ENCODE measurements at regions not wholly inside any gene's neighbourhood (a gene's known extent, or its start where the extent isn't known, plus 50 kb on each side); places are given as distances from the start of the nearest gene placed in this dataset.

DNA sequence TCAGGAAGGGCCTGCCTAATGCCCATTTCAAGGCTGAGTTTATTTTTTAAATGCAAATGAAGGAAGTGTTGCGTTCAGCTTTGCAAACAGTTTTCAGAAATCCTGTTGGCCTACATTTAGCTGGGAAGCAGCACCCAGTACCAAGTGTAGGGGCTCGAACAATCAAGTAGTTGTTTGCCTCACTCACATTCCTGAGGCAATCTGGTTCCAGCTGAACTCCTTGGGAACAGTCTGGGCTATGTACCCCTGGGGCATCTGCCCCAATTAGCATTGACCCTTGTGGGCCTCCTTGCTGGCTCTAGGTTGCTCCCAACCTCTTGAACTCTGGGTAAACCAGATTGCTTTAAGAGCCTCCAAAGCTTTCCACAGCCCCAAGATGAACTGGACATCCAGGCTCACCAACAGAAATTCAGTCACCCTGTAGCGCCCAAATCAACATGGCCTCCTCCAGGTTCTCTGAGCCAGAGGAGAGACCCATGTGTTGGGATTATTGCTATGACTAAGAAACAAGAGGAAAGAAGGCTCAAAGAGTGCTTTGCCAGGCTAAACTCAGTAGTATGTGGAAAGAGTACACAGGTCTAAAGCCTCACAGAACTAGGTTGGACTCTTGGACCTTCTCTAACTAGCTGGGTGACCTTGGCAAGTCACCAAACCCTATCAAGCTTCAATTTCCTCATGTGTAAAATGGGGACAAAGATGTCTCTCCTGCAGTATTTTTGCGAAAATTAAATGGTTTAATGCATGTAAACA lies 532.7 kb downstream of the SOX2 start:
- Histone ChIP-seq H3F3A (ENCODE audit: insufficient read depth, low read length) (no peaks in the 10 kb centered on the region), H3K27ac (ENCODE audit: low read depth, low read length, poor library complexity, severe bottlenecking) (no peak overlapping the region), H3K9ac (ENCODE audit: low read length) (no peak overlapping the region), H3K9me2 (ENCODE audit: low read depth, low read length) (no peaks in the 10 kb centered on the region), H2AFZ (ENCODE audit: low read length) (no peak overlapping the region), H3K4me3 (ENCODE audit: low read depth, low read length, poor library complexity, severe bottlenecking) (no peak overlapping the region), H3K79me2 (ENCODE audit: insufficient read depth, low read length) (no peaks in the 10 kb centered on the region), H3K9me3 (ENCODE audit: low read length) (no peaks in the 10 kb centered on the region), H4K20me1 (ENCODE audit: insufficient read depth, low read length) (no peaks in the 10 kb centered on the region), H3K4me2 (ENCODE audit: low read length) (no peak overlapping the region), H3K27me3 (ENCODE audit: insufficient read depth, low read length) (no peaks in the 10 kb centered on the region), H3K36me3 (ENCODE audit: insufficient read depth, low read length) (no peaks in the 10 kb centered on the region), H3K4me1 (ENCODE audit: insufficient read depth, low read length, severe bottlenecking) (no peaks in the 10 kb centered on the region)
- TF ChIP-seq, protein P1, sequence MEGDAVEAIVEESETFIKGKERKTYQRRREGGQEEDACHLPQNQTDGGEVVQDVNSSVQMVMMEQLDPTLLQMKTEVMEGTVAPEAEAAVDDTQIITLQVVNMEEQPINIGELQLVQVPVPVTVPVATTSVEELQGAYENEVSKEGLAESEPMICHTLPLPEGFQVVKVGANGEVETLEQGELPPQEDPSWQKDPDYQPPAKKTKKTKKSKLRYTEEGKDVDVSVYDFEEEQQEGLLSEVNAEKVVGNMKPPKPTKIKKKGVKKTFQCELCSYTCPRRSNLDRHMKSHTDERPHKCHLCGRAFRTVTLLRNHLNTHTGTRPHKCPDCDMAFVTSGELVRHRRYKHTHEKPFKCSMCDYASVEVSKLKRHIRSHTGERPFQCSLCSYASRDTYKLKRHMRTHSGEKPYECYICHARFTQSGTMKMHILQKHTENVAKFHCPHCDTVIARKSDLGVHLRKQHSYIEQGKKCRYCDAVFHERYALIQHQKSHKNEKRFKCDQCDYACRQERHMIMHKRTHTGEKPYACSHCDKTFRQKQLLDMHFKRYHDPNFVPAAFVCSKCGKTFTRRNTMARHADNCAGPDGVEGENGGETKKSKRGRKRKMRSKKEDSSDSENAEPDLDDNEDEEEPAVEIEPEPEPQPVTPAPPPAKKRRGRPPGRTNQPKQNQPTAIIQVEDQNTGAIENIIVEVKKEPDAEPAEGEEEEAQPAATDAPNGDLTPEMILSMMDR (IDR thresholded peaks at IDR 0.05; ENCODE audit: low read length) = no peak
- no peak for TF ChIP-seq EZH2 (IDR thresholded peaks at IDR 0.05; ENCODE audit: borderline replicate concordance, low read length)

DNA sequence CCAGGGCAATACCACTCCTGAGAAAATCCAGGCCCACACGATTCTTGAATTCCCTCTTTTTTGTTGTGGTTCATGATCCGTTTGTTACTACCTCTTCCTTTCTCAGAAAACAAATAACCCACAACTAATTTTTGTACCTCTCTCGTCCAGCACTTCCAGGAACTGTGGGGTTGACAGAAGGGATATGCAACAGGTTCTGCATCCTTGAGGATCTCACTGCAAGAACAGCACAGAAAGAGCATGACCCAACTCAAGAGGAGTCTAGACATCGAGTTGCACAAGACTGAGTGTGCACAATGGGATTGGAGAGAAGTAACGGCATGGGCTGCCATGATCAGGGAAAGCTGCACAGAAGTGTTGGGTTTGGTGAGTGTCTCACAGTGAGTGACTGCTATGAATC lies 533.3 kb downstream of the SOX2 start:
- no peaks in the 10 kb centered on the region for H3K27me3 ChIP-seq (ENCODE audit: insufficient read depth, low read length)
- TF ChIP-seq, protein P1 (IDR thresholded peaks at IDR 0.05; ENCODE audit: low read length) = no peak
- TF ChIP-seq EZH2 (IDR thresholded peaks at IDR 0.05; ENCODE audit: borderline replicate concordance, low read length) = no peak
- no peaks in the 10 kb centered on the region for H4K20me1 ChIP-seq (ENCODE audit: insufficient read depth, low read length)
- no peaks in the 10 kb centered on the region for H3F3A ChIP-seq (ENCODE audit: insufficient read depth, low read length)
- no peaks in the 10 kb centered on the region for H3K4me1 ChIP-seq (ENCODE audit: insufficient read depth, low read length, severe bottlenecking)
- no peaks in the 10 kb centered on the region for H3K9me2 ChIP-seq (ENCODE audit: low read depth, low read length)
- no peaks in the 10 kb centered on the region for H3K36me3 ChIP-seq (ENCODE audit: insufficient read depth, low read length)
- H2AFZ ChIP-seq (ENCODE audit: low read length) = no peak overlapping the region
- H3K9me3 ChIP-seq (ENCODE audit: low read length) = no peaks in the 10 kb centered on the region
- no peak overlapping the region for H3K9ac ChIP-seq (ENCODE audit: low read length)
- H3K79me2 ChIP-seq (ENCODE audit: insufficient read depth, low read length) = no peaks in the 10 kb centered on the region
- H3K4me3 ChIP-seq (ENCODE audit: low read depth, low read length, poor library complexity, severe bottlenecking) = no peak overlapping the region
- H3K4me2 ChIP-seq (ENCODE audit: low read length) = no peak overlapping the region
- no peak overlapping the region for H3K27ac ChIP-seq (ENCODE audit: low read depth, low read length, poor library complexity, severe bottlenecking)

DNA sequence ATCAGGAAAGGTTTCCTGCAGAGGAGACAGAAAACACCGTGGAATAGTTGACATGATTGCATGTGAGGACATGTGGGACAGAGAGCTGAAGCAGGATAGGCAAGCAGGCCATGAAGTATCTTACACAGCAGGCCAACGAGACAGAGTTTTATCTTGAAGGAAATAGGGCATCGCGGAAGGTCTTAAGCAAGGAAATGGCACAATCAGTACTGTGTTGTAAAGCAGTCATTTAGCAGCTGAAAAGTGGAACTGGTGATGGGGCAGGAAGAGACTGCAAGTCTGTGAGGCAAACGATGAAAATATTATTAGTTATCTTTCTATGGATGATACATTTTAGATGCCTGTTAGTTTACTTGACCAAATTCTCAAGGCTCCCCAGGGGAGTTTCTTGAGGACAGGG lies 535.1 kb downstream of the SOX2 start:
- Histone ChIP-seq H2AFZ (ENCODE audit: low read length) (no peak overlapping the region), H3K27ac (ENCODE audit: low read depth, low read length, poor library complexity, severe bottlenecking) (no peak overlapping the region), H3K9me3 (ENCODE audit: low read length) (no peaks in the 10 kb centered on the region), H3K4me3 (ENCODE audit: low read depth, low read length, poor library complexity, severe bottlenecking) (no peak overlapping the region), H3K4me1 (ENCODE audit: insufficient read depth, low read length, severe bottlenecking) (no peaks in the 10 kb centered on the region), H3F3A (ENCODE audit: insufficient read depth, low read length) (no peaks in the 10 kb centered on the region), H3K9ac (ENCODE audit: low read length) (no peak overlapping the region), H3K79me2 (ENCODE audit: insufficient read depth, low read length) (no peaks in the 10 kb centered on the region), H3K4me2 (ENCODE audit: low read length) (no peak overlapping the region), H3K36me3 (ENCODE audit: insufficient read depth, low read length) (no peaks in the 10 kb centered on the region), H3K27me3 (ENCODE audit: insufficient read depth, low read length) (no peaks in the 10 kb centered on the region), H3K9me2 (ENCODE audit: low read depth, low read length) (no peaks in the 10 kb centered on the region), H4K20me1 (ENCODE audit: insufficient read depth, low read length) (no peaks in the 10 kb centered on the region)
- TF ChIP-seq EZH2 (IDR thresholded peaks at IDR 0.05; ENCODE audit: borderline replicate concordance, low read length) = no peak
- TF ChIP-seq, protein P1 (IDR thresholded peaks at IDR 0.05; ENCODE audit: low read length) = no peak

Measured in OCI-LY1 (cell line).